NCI-H1092 (cell line): ENCODE measurements at regions not wholly inside any gene's neighbourhood (a gene's known extent, or its start where the extent isn't known, plus 50 kb on each side); places are given as distances from the start of the nearest gene placed in this dataset.
"Not testable (repeated sequence)": the region's sequence is repeated elsewhere in the genome, so short reads cannot be mapped to it uniquely, and the experiment has no call there.

ENCODE experiments used
- DNase-seq: peaks from one replicate; lab custom pipeline; 2025; lab: John Stamatoyannopoulos, UW

DNA sequence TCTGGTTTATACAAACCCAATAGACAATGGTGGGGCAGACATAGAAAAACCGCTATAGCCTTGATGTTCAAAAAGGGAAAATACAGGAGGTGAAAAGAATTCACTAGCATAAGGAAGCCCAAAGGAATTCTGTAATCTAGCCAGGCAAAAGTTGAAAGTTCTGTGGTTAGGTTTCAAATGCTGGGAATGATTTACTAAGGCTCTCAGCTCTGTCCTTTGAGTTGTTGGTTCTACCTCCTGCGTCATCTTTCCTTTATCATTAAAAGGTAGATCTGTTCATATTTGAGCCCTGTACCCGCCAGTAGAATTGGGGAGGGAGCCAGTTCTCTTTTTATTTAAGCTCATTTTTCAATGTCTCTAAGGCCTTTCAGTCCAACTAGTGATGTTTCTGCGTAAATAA, 866.5 kb downstream of the IGSF11 start:
- no peak for DNase-seq

DNA sequence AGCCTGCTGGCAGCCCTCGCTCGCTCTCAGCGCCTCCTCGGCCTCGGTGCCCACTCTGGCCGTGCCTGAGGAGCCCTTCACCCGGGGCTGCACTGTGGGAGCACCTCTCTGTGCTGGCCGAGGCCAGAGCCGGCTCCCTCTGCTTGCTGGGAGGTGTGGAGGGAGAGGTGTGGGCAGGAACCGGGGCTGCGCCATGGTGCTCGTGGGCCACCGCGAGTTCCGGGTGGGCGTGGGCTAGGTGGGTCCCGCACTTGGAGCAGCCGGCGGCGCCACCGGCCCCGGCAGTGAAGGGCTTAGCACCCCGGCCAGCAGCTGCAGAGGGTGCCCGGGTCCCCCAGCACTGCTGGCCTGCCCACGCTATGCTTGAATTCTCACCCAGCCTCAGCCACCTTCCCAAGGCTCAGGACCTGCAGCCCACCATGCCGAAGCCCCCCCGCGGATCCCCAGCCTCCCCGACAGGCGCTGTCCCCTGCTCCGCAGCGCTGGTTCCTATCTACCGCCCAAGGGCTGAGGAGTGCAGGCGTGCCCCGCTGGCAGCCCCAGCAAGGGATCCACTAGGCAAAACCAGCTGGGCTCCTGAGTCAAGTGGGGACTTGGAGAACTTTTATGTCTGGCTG, 863.3 kb downstream of the IGSF11 start:
- no peak for DNase-seq

DNA sequence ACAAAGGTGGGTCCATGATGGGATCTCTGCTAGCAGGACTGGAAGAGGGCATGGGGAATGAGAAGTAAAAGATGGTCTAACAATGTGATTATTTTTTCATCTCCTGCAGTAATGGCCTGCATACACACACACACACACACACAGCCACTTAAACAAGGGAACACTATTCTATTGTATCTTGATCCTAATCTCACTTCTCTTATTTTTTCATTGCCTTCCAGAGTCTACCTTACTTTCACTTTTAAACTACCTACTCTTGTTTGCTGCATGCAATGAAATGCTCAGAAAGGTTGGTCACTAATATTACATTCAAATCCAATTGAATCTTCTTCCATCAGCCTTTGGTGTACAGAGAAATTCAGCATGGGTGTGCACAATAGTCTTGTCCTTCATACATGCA, 853.8 kb downstream of the IGSF11 start:
- DNase-seq, result no peak

DNA sequence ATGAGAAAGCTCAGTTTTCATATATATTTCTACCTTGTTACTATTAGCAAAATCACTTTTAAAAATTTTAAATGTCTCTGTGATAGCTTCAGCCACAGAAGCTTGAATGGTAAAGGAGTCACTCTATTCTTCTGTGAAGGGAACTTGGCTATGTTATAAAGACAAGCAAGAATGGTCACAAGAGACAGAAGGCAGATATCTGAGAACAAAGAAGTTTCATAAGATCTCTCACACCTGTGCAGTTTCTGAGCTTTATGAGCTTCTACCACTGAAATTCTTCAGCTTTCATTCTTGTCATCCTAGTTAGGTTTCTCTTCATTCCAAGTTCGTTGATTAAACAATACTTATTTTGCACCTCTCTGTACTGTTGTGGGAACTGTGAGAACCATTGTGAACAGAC, 853.4 kb downstream of the IGSF11 start:
- no peak for DNase-seq

DNA sequence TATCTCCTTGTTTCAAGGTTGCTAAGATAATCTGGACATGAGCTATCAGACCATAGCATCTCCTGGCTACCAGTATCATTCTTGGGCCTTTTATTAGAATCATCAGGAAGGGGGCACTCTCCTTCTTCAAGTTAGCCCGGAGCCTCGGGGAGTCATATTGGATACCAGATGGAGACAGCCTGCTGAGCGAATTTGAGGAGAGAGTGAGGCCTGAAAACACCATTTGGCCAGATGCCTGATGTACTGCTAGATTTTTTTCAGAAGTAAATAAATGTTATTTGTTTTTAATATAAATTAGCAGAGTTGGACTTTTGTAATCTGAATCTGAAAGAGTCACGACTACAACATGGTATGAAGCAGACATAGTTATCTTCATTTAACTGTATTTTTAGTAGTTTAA, 848.6 kb downstream of the IGSF11 start:
- no peak for DNase-seq

DNA sequence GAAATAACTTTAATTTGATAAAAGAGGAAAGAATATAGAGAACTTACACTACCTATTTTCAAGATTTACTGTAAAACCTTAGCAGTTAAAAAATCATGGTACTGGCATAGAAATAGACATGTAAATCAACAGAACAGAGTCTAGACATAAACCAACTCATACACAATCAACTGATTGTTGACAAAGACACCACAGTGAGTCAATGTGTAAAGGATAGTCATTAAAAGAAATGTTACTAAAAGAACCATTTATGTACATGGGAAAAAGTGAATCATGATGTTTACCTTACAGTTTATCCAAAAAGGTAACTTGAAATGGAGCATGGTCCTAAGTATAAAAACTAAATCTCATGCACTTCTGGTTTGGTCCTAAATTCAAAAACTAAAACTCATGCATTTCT, 847.4 kb downstream of the IGSF11 start:
- DNase-seq, result no peak

DNA sequence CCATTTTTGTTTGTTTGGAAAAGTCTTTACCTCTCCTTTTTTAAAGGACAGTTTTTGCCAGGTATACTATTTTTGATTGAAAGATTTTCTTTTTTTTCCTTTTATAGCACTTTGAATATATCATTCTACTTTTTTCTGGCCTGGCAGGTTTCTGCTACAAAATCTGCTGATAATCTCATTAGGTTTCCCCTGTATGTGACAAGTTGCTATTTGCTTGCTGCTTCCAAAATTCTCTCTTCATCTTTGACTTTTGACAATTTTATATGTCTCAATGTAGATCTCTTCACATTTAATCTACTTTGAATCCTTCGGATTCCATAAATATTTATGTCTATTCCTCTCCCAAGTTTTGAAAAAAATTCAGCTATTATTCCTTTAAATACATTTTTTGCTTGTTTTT, 838.5 kb downstream of the IGSF11 start:
- DNase-seq, result no peak

DNA sequence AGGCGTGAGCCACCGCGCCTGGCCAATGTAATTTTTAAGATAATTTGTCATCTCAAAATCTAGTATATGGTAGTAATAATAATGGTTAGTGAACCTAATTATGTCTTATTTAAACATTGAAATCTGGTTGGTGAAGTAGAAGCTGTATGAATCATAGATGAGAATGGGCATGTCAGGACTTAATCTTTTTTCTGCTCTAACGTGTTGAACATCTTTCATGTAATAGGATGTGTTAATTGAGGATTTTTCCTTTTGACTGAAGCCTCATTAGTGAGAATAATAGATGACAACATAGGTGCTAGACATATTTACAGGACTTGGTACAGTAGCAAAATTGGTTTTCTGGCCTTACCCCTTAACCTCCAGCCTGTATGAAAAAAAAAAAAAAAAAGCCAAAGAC, 835.6 kb downstream of the IGSF11 start:
- no peak for DNase-seq

DNA sequence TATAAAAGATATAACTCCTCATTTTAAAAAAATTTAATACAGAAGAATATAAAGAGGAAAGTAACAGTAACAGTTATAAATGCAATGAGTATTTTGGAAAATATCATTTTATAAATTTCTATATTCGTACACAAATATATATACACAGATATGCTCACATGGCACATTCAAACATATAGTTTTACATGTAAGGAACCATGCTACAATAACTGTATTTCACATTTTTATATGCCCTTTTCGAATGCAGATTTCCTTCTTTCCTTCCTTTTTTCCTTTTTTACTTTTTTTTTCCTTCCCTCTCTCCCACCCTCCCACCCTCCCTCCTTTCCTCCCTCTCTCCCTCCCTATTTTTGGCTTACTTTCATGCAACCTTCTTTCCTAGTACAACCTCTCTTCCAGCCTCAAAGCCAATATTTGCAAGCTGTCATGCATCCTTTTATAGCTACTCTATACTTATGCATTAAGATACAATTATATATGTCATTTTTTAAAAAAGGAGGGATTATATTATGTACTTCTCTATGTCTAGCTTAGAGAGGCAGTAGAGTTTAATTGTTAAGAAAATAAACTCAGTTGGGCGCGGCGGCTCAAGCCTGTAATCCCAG, 830.5 kb downstream of the IGSF11 start:
- DNase-seq, result no peak

DNA sequence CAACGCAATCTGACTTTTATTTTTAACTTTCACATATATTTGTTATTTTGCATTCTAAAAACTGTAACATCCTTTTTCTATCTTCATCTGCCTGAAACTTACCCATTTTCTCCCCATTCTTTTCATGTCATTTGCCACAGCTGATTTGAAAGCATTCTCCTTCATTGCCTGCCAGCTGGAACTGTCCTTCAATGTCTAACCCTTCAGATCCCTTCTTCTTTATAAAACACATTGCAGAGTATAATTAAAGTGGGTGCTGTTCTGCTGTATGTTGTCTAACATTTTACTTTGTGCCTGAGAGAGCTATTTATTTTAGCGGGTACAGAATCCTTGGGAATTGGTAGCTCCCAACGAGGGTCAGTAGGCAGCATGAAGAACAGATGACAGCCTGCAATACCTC, 827.4 kb downstream of the IGSF11 start:
- DNase-seq, result no peak

DNA sequence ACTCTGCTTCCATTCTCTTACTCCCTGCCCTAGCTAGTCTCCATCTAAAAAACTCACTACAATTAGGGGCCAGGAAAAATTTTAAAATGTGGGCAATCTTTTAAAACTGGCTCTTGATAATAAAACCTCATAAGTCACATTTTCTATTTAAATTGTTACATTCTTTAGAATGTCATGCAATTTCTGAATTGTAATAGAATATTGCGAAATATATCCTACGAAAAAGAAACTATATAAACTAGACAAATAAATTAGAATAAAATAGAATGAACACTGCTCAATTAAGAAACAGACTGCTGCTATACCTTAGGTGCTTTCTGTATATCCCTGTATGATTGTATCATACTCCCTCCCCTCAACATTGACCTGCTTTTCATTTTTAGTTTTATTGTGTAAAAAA, 826.0 kb downstream of the IGSF11 start:
- no peak for DNase-seq

DNA sequence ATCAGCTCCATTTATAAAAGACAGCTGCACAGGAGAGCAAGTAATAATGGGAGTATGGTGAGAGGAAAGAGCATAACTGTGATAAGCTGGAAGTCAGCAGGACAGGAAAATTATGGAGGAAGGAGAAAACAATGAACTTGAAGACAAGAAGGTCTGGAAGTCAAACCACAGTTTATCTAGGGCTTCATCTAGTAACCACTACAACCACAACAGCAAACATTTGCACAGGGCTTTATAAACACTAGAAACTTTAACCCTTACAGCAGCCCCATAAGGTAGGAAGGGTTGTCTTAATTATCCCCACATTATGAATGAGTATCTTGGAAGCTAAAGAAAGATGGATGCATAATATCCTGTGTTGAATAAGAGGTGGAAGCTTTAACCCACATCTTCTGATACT, 820.8 kb downstream of the IGSF11 start:
- DNase-seq, result no peak

DNA sequence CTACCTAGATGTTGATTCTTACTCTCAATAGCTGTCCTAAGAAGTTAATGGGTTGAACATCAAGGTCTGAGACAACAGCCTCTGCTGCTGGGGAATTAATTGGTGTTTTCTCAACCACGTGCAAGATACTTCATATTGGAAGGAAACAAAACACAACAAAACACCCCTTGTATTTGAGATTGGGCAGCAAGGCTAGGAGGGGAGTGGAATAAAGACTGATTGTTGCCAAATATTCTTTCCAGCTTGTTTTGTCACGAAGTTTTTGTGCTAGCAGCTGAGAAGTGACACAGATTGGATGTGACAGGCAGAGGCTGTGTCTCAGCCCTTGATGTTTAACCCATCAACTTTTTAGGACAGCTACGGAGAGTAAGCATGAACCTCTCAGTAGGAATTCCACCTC, 808.4 kb downstream of the IGSF11 start:
- no peak for DNase-seq

DNA sequence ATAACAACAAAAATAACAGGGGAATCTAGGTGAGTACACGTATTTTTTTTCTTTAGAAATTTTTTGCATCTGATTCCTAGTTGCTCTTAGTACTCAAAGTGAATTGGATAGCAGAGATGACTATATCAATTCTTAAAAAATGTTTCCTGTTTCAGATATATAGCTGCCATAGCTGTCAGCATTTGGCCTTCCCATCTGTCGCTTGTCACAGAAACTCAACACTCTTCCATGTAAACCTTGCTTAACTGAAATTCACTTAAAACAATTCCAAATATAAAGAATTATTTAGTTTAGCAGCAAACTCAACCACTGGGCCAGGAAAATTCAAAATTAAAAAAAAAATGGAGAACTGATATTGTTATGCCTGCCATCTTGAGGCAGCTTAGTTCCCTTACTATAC, 807.5 kb downstream of the IGSF11 start:
- DNase-seq, result no peak

DNA sequence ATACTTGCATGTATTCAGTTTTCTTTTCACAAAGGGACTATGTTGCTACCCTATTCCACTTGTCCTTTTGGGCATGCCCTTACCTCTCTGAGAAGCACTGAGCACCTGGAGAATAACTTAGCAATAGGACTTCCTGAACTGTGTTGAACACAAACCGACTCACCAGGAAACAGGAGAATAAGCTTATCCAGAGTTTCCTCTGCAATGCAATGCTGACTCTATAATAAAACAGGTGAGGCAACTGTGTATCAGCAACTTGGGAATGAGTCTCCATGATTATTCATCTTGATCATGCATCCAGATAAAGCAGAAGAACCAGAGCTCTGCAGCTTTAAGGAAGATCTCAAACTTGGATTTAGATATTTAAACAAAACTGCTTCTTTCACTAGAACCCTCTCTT, 806.5 kb downstream of the IGSF11 start:
- DNase-seq, result no peak

DNA sequence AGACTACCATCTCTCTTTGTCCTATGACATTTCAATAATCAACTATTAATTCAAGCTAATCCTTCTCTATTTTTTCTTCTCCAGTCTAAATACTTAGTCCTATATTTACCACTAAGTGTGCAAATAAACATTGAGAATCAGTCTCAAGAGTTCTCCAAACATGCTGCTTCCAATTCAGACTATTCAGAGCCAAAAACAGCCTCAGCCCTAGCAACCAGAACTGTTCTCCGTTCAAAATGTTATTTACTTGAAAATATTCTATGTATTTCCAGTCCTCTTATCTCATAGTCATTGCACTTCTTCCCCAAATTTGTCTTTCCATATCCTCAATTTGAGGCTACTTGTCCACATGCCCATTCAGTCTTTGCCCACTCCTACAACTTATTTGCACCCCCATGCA, 805.5 kb downstream of the IGSF11 start:
- DNase-seq, result no peak

DNA sequence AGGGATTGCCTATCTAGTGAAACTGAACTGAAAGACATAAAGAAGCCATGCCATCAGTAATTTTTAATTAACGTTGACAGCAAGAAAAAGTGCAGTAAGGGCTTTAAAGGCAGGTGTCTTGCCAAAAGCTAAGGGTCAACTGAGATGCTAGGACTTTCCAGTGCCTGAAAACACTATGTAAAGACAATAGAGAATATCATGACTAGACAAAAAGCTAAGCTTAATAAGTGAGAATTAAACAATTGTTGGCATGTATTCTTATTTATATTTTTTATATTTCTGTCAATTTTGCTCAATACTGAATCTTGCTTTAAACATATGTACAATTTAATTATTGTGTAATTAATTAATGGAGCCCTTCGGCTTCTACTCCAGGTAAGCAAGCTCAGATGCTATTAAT, 803.1 kb downstream of the IGSF11 start:
- no peak for DNase-seq

DNA sequence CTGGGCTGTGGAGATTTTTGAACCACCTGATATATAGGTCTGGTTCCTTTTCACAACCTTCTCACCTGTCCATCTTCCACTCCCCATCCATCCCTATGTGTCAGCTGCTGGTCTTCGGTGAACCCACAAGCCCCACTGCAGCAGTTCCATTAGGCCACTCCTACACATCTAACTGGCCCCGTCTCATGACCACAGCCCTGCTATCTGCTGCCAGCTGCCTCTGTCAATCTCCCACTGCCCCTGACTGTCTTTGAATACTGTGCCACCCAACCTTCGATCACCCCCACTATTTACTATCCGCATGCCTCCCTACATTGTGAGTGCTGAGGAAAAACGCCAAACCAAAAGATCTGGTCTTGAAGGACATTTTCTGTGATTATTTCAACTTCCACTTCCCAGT, 795.4 kb downstream of the IGSF11 start:
- DNase-seq, result no peak

DNA sequence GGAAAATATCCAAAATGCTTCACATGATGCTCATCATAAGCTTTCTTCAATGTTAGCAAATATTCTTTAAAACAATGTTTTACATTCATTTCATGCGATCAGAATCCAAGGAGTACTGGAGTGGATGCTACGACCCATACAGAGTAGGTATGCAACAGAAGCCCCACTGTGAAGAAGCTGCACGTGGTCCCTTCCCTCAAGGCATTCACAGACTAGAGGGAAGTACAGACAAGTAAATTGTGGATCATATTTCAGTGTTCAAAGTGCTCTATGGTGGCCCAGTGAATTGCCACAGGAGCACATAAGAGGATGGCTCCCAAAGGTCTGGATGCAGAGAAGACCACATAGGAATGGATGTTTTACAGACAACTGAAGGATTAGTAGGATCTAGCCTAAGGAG, 789.9 kb downstream of the IGSF11 start:
- no peak for DNase-seq

DNA sequence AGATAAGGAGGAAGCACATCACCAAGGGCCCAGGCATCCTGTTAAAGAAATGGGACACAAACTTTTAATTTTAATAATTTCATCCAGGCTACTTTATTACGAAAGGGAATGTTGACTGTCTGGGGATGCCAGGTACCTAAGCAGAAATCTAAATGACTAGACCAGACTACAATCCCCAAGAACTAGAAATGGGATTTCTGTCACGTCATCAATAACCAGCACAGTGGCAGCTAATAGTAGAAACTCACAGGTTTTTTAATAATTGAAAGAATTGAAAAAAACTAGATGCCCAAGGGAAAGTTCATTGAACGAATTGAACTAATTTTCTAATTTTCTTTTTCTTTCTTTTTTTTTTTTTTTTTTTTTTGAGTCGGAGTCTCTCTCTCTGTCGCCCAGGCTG, 789.3 kb downstream of the IGSF11 start:
- DNase-seq, result no peak

DNA sequence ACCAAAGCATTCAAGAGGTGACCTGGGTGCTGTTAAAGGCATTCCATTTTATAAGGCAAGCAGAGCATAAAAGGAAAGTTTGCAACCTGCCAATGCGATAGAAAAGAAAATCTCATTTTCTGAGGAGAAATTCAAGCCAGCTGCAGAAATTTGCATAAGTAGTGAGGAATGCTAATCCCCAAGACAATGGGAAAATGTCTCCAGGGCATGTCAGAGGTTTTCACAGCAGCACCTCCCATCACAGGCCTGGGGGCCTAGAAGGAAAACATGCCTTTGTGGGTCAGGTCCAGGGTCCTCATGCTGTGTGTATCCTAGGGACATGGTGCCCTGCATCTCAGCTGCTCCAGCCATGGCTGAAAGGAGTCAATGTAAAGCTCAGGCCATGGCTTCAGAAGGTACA, 775.8 kb downstream of the IGSF11 start:
- not testable (repeated sequence) for DNase-seq

DNA sequence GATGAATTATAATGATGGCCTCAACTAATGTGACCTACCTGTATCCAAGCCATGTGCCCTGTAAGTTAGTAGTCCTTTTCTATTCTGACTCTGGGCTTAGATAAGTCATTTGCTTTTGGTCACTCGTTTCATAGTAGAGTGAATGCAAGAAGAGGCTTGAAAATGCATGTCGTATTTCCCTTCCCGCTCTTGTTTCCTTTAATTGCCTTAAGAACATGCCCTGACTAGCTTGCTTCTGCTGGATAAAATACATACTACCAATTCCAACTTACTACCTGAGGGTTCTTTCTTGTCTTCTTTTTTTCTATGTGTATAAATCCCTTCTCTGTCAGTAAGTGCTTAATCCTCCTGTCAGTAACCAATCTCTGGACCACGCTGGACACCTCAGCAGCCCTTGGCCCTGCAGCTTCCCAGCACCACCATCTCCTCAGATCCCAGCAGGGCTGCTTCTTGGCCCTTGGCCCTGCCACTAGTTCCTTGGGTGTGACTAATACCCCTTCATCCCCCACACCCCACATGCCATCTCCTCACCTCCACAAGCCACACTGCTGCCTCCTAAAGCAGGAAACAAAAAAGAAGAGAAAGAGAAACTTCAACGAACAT, 771.7 kb downstream of the IGSF11 start:
- no peak for DNase-seq

DNA sequence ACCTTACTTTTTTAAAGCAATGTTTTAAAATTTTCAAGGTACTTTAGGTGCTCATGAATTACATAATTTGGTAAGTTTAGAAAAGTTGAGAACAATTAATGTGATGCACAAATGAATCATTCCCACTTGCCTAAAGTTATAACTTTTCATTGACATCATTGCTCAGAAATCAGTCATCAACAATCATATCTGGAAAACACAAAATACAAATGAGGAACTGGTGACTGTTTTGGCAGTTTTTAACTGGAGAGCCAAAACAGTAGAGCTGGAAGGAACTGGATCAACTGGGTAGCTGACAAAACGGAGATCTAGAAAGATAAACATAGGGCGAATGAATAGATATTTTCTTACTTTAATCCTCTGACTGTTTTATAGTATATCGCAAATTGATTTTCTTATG, 767.1 kb downstream of the IGSF11 start:
- no peak for DNase-seq

DNA sequence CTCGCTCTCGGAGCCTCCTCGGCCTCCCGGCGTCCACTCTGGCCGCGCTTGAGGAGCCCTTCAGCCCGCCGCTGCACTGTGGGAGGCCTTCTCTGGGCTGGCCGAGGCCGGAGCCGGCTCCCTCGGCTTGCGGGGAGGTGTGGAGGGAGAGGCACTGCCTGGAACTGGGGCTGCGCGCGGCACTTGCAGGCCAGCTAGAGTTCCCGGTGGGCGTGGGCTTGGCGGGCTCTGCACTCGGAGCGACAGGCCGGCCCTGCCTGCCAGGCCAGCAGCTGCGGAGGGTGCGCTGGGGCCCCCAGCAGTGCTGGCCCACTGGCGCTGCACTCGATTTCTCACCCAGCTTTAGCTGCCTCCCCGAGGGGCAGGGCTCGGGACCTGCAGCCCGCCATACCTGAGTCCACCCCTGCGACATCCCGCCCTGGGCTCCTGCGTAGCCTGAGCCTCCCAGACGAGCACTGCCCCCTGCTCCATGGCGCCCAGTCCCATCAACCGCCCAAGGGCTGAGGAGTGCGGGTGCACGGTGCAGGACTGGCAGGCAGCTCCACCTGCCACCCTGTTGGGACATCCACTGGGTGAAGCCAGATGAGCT, 765.0 kb downstream of the IGSF11 start:
- DNase-seq, result no peak
